GM04503 (cell line): ENCODE measurements at regions not wholly inside any gene's neighbourhood (a gene's known extent, or its start where the extent isn't known, plus 50 kb on each side); places are given as distances from the start of the nearest gene placed in this dataset.
A peak's percentile ranks its signal among the peaks of the same experiment; 100 is the strongest.

Experiments used
- DNase-seq: peaks from one replicate; pipeline ENCODE4 v3.0.0-alpha.2; 2012; ENCODE audit warnings: low read depth

- DNase-seq: no peak
Measured at GRCh38 chr11:128365044-128365443, 222.3 kb downstream of the ETS1 start.

- DNase-seq: no peak
Measured at GRCh38 chr11:128361451-128362020, 225.8 kb downstream of the ETS1 start.

GRCh38 chr11:128359515-128359914 is 227.8 kb downstream of the ETS1 start:
- DNase-seq: peak; percentile 50

GRCh38 chr11:128357073-128357472 is 230.3 kb downstream of the ETS1 start:
- DNase-seq: no peak

- DNase-seq: no peak
Measured at GRCh38 chr11:128355558-128355957, 231.8 kb downstream of the ETS1 start.

- no peak for DNase-seq
Measured at GRCh38 chr11:128354476-128354875, 232.9 kb downstream of the ETS1 start.

GRCh38 chr11:128351168-128351567 is 236.2 kb downstream of the ETS1 start:
- DNase-seq: no peak

- no peak for DNase-seq
Measured at GRCh38 chr11:128349650-128350299, 237.6 kb downstream of the ETS1 start.

- no peak for DNase-seq
Measured at GRCh38 chr11:128346804-128347203, 240.6 kb downstream of the ETS1 start.

GRCh38 chr11:128345316-128345715 is 242.0 kb downstream of the ETS1 start:
- no peak for DNase-seq

- no peak for DNase-seq
Measured at GRCh38 chr11:128343870-128344269, 243.5 kb downstream of the ETS1 start.

GRCh38 chr11:128343135-128343514 is 244.2 kb downstream of the ETS1 start:
- DNase-seq: no peak

GRCh38 chr11:128342511-128343134 is 244.7 kb downstream of the ETS1 start:
- peak; percentile 56 for DNase-seq

GRCh38 chr11:128341280-128342248 is 245.8 kb downstream of the ETS1 start:
- no peak for DNase-seq

GRCh38 chr11:128339792-128340191 is 247.6 kb downstream of the ETS1 start:
- DNase-seq: no peak

GRCh38 chr11:128338811-128339210 is 248.5 kb downstream of the ETS1 start:
- DNase-seq: no peak

GRCh38 chr11:128336203-128336602 is 251.2 kb downstream of the ETS1 start:
- DNase-seq: no peak

- DNase-seq: no peak
Measured at GRCh38 chr11:128335729-128336128, 251.6 kb downstream of the ETS1 start.

- no peak for DNase-seq
Measured at GRCh38 chr11:128334311-128335044, 252.9 kb downstream of the ETS1 start.

- DNase-seq: no peak
Measured at GRCh38 chr11:128331317-128331716, 256.0 kb downstream of the ETS1 start.

- no peak for DNase-seq
Measured at GRCh38 chr11:128330203-128330602, 257.2 kb downstream of the ETS1 start.
